Esophagus squamous epithelium (tissue), 4 donors: ENCODE measurements at regions not wholly inside any gene's neighbourhood (a gene's known extent, or its start where the extent isn't known, plus 50 kb on each side); places are given as distances from the start of the nearest gene placed in this dataset.

Experiments
- CTCF ChIP-seq, 6 experiments: fragments of 450-650 bp in 4 of 6; fragments of 200-600 bp in 2 of 6; sonication (generic) in 2 of 6; IDR thresholded peaks; one replicate each; pipeline ENCODE4 v1.5.1; 2016 to 2019; ENCODE audit warnings: antibody characterized with exemption in 6 of 6, mild to moderate bottlenecking in 4 of 6, moderate library complexity in 4 of 6
- POLR2A ChIP-seq, 4 donors: fragments of 450-650 bp; IDR thresholded peaks; one replicate each; pipeline ENCODE4 v1.6.1; 2017; ENCODE audit warnings: antibody characterized with exemption in 4 of 4, mild to moderate bottlenecking in 4 of 4, moderate library complexity in 3 of 4

GRCh38 chr10:3904419-3904960 is 119.5 kb upstream of the KLF6 start:
- TF ChIP-seq CTCF (IDR thresholded peaks at IDR 0.05) (no peak), POLR2A (IDR thresholded peaks at IDR 0.05) (no peak)
